HCT116 (cell line): ENCODE measurements at regions not wholly inside any gene's neighbourhood (a gene's known extent, or its start where the extent isn't known, plus 50 kb on each side); places are given as distances from the start of the nearest gene placed in this dataset.

Experiments
- ATAC-seq: fragments of 200-7000 bp; cut with Tn5 transposase; 2 replicates; pipeline ENCODE4 v1.9.1; 2020; ENCODE audit warnings: mild to moderate bottlenecking, moderate library complexity
- BruUV-seq: library from RNA; stranded (reverse); fragments of 400-500 nt; replicated peaks from 2 replicates; lab custom pipeline; 2021; lab: Mats Ljungman, UMichigan
- CTCF ChIA-PET: fragments of 300-600 bp; sonication (Branson Sonifier 250); formaldehyde crosslinking; loops from one replicate; lab custom pipeline; 2021; ENCODE audit warnings: antibody characterized with exemption; lab: Charles Lee
- POLR2A ChIA-PET: fragments of 300-600, 350-600 bp; sonication (Branson Sonifier 250); formaldehyde crosslinking; loops from one replicate; lab custom pipeline; 2021; ENCODE audit warnings: antibody characterized with exemption; lab: Charles Lee
- RAD21 ChIA-PET, 2 experiments: fragments of 300-600 bp; sonication (Branson Sonifier 250); formaldehyde crosslinking; loops; one replicate each; lab custom pipeline; 2023; ENCODE audit warnings: low total read pairs in 2 of 2; ENCODE audit not compliant: uncharacterized antibody in 2 of 2, unreplicated experiment in 2 of 2, low non-redundant PET in 1 of 2; lab: Charles Lee
- DNase-seq: peaks from one replicate; pipeline ENCODE4 v3.0.0-alpha.2; 2010; ENCODE audit warnings: low read depth, low spot score
- H2AFZ ChIP-seq: fragments of 200-600 bp; shearing (Covaris generic), sonication (generic); 2 replicates; pipeline ENCODE4 v1.6.1; 2017; ENCODE audit warnings: low read depth, mixed run types, mixed read lengths, antibody characterized with exemption, low read length; ENCODE audit not compliant: poor library complexity, severe bottlenecking
- H3K27ac ChIP-seq: 2 replicates; pipeline ENCODE4 v1.5.1; 2012; ENCODE audit warnings: low read depth, low read length
- H3K27me3 ChIP-seq: fragments of 200-600 bp; sonication (generic); 2 replicates; pipeline ENCODE4 v1.6.1; 2016; ENCODE audit warnings: mixed run types, low read length, mixed read lengths; ENCODE audit not compliant: insufficient read depth
- H3K36me3 ChIP-seq, 2 experiments: fragments of 200-500 bp in 1 of 2; fragments of 200-600 bp in 1 of 2; sonication (Bioruptor generic) in 1 of 2; sonication (generic) in 1 of 2; 2 replicates each; pipeline versions ENCODE4 v1.5.1 to v1.6.1; 2014 to 2016; ENCODE audit warnings: low read length in 2 of 2, inconsistent platforms in 1 of 2, mixed read lengths in 1 of 2, mixed run types in 1 of 2; ENCODE audit not compliant: insufficient read depth in 2 of 2, control insufficient read depth in 1 of 2
- H3K4me1 ChIP-seq, 2 experiments: fragments of 200-600 bp in 1 of 2; sonication (generic) in 1 of 2; 2 replicates each; pipeline versions ENCODE4 v1.5.1 to v1.6.1; 2012 to 2017; ENCODE audit warnings: low read length in 2 of 2, inconsistent platforms in 1 of 2, mild to moderate bottlenecking in 1 of 2, mixed read lengths in 1 of 2, mixed run types in 1 of 2, moderate library complexity in 1 of 2; ENCODE audit not compliant: insufficient read depth in 2 of 2, control insufficient read depth in 1 of 2
- H3K4me2 ChIP-seq: fragments of 200-600 bp; sonication (generic); 2 replicates; pipeline ENCODE4 v1.6.1; 2017; ENCODE audit warnings: mixed run types, low read length, mixed read lengths
- H3K4me3 ChIP-seq, 2 experiments: fragments of 200-600 bp in 1 of 2; sonication (generic) in 1 of 2; replicated peaks in 1 of 2; 2 replicates each; pipeline ENCODE4 v1.5.1; 2011 to 2016; ENCODE audit warnings: low read length in 2 of 2, control low read depth in 1 of 2, low read depth in 1 of 2, mild to moderate bottlenecking in 1 of 2, mixed read lengths in 1 of 2, mixed run types in 1 of 2
- H3K79me2 ChIP-seq: fragments of 200-600 bp; sonication (generic); 2 replicates; pipeline ENCODE4 v1.6.1; 2017; ENCODE audit warnings: mild to moderate bottlenecking, mixed run types, low read length, moderate library complexity, mixed read lengths; ENCODE audit not compliant: insufficient read depth
- H3K9ac ChIP-seq: fragments of 200-600 bp; sonication (generic); 2 replicates; pipeline ENCODE4 v1.6.1; 2016; ENCODE audit warnings: low read length, mixed read lengths
- H3K9me2 ChIP-seq: fragments of 200-600 bp; sonication (generic), shearing (Covaris generic); 2 replicates; pipeline ENCODE4 v1.6.1; 2017; ENCODE audit warnings: mixed run types, mild to moderate bottlenecking, moderate library complexity; ENCODE audit not compliant: insufficient read depth
- H3K9me3 ChIP-seq, 2 experiments: fragments of 200-500 bp in 1 of 2; fragments of 200-600 bp in 1 of 2; sonication (Bioruptor generic) in 1 of 2; sonication (generic) in 1 of 2; 2 replicates each; pipeline ENCODE4 v1.6.1; 2014 to 2017; ENCODE audit warnings: low read length in 2 of 2, mixed read lengths in 2 of 2, inconsistent platforms in 1 of 2, low read depth in 1 of 2, mild to moderate bottlenecking in 1 of 2, mixed run types in 1 of 2, moderate library complexity in 1 of 2; ENCODE audit not compliant: control insufficient read depth in 1 of 2, insufficient read depth in 1 of 2
- H4K20me1 ChIP-seq: fragments of 200-600 bp; sonication (generic), shearing (Covaris generic); 2 replicates; pipeline ENCODE4 v1.6.1; 2017; ENCODE audit warnings: mixed run types, mild to moderate bottlenecking, moderate library complexity; ENCODE audit not compliant: insufficient read depth
- CBX3 ChIP-seq: IDR thresholded peaks from 2 replicates; pipeline ENCODE4 v1.6.1; 2012; ENCODE audit warnings: low read depth
- CEBPB ChIP-seq: IDR thresholded peaks from 2 replicates; pipeline ENCODE4 v1.6.1; 2012; ENCODE audit warnings: low read depth
- CTCF ChIP-seq, 3 experiments: fragments of 200-600 bp in 1 of 3; sonication (generic) in 1 of 3; IDR thresholded peaks in 2 of 3; conservative IDR thresholded peaks in 1 of 3; 2 replicates each; pipeline ENCODE4 v1.5.1; 2012 to 2017; ENCODE audit warnings: low read depth in 2 of 3, low read length in 2 of 3, antibody characterized with exemption in 1 of 3, borderline replicate concordance in 1 of 3, control low read depth in 1 of 3, mild to moderate bottlenecking in 1 of 3, mixed read lengths in 1 of 3, mixed run types in 1 of 3, moderate library complexity in 1 of 3; ENCODE audit not compliant: insufficient read depth in 1 of 3
- EGR1 ChIP-seq: IDR thresholded peaks from 2 replicates; pipeline ENCODE4 v1.6.1; 2012; ENCODE audit warnings: low read depth
- ELF1 ChIP-seq: IDR thresholded peaks from 2 replicates; pipeline ENCODE4 v1.6.1; 2012; ENCODE audit warnings: low read depth, borderline replicate concordance
- FOSL1 ChIP-seq: IDR thresholded peaks from 2 replicates; pipeline ENCODE4 v1.6.1; 2012; ENCODE audit warnings: low read depth
- JUND ChIP-seq: IDR thresholded peaks from 2 replicates; pipeline ENCODE4 v1.6.1; 2012
- POLR2A ChIP-seq: IDR thresholded peaks from 2 replicates; pipeline ENCODE4 v1.7.0; 2011; ENCODE audit warnings: borderline replicate concordance; ENCODE audit not compliant: insufficient read depth, insufficient read length; ENCODE audit errors: extremely low read depth
- RAD21 ChIP-seq: IDR thresholded peaks from 2 replicates; pipeline ENCODE4 v1.6.1; 2012; ENCODE audit warnings: low read depth, mild to moderate bottlenecking
- SRF ChIP-seq: IDR thresholded peaks from 2 replicates; pipeline ENCODE4 v1.6.1; 2012; ENCODE audit warnings: low read depth
- TCF7L2 ChIP-seq: IDR thresholded peaks from 2 replicates; pipeline ENCODE4 v1.7.0; 2011; ENCODE audit warnings: borderline replicate concordance, inconsistent platforms; ENCODE audit not compliant: insufficient read depth, insufficient read length; ENCODE audit errors: extremely low read depth
- ZFX ChIP-seq: fragments of 450-650 bp; IDR thresholded peaks from 2 replicates; pipeline ENCODE4 v1.6.1; 2017
- ZNF274 ChIP-seq: fragments of 200-500 bp; sonication (Bioruptor generic); IDR thresholded peaks from 2 replicates; pipeline ENCODE4 v1.6.1; 2014; ENCODE audit warnings: mild to moderate bottlenecking, low read depth, low read length, inconsistent platforms
- intact Hi-C: fragments of 100-400 bp; cut with micrococcal nuclease; formaldehyde crosslinking; loops from 2 replicates; pipeline ENCODE4 v1.10.0; 2022

GRCh38 chr14:89479802-89480201 is 62.8 kb upstream of the FOXN3 start:
- Histone ChIP-seq H3K4me3 (no peak overlapping the region), H3K9me2 (no peaks in the 10 kb centered on the region), H3K36me3 (no peaks in the 10 kb centered on the region), H3K4me1 (peaks cover 0 to 3% of the 10 kb centered on the region in 2 experiments; a peak in 1 of 4 replicates), H3K4me2 (no peak overlapping the region), H3K27me3 (no peaks in the 10 kb centered on the region), H3K9ac (no peak overlapping the region), H4K20me1 (no peaks in the 10 kb centered on the region), H2AFZ (no peak overlapping the region), H3K79me2 (no peaks in the 10 kb centered on the region), H3K9me3 (no peaks in the 10 kb centered on the region), H3K27ac (no peak overlapping the region)
- TF ChIP-seq TCF7L2 (no peak), CBX3 (no peak), CEBPB (no peak), FOSL1 (no peak), ELF1 (no peak), ZFX (no peak), JUND (no peak), POLR2A (no peak), RAD21 (no peak), ZNF274 (no peak), EGR1 (no peak), CTCF (IDR thresholded peaks at IDR 0.05 in 2 of 3, conservative IDR thresholded peaks at IDR 0.05 in 1 of 3; ENCODE audit: borderline replicate concordance in 1 of 3, insufficient read depth in 1 of 3, low read depth in 2 of 3, low read length in 2 of 3) (no peak), SRF (no peak)
- intact Hi-C loops = no loop called here
- no TSS peak for BruUV-seq
- ChIA-PET CTCF (no interaction called here), RAD21 (no interaction called here), POLR2A (no interaction called here)
- no peak for DNase-seq
- no peak for ATAC-seq
